Neural progenitor cell (in vitro differentiated cells): ENCODE measurements at regions not wholly inside any gene's neighbourhood (a gene's known extent, or its start where the extent isn't known, plus 50 kb on each side); places are given as distances from the start of the nearest gene placed in this dataset.

Experiments used
- DNase-seq: peaks from one replicate; pipeline ENCODE4 v3.0.0-alpha.2; 2016; ENCODE audit warnings: low spot score
- H2AFZ ChIP-seq: fragments of 200-600 bp; sonication (generic); replicated peaks from 2 replicates; pipeline ENCODE4 v1.6.1; 2016; ENCODE audit warnings: antibody characterized with exemption
- H3F3A ChIP-seq: fragments of 200-600 bp; sonication (generic); 2 replicates; pipeline ENCODE4 v1.6.1; 2016; ENCODE audit warnings: antibody characterized with exemption, low read depth
- H3K27ac ChIP-seq: fragments of 200-600 bp; sonication (generic); 2 replicates; pipeline ENCODE4 v1.5.1; 2016; ENCODE audit warnings: mild to moderate bottlenecking
- H3K27me3 ChIP-seq: fragments of 200-600 bp; sonication (generic); 2 replicates; pipeline ENCODE4 v1.6.1; 2016; ENCODE audit warnings: mild to moderate bottlenecking, moderate library complexity
- H3K36me3 ChIP-seq: fragments of 200-600 bp; sonication (generic); 2 replicates; pipeline ENCODE4 v1.5.1; 2016
- H3K4me1 ChIP-seq: fragments of 200-600 bp; sonication (generic); 2 replicates; pipeline ENCODE4 v1.6.1; 2016; ENCODE audit warnings: mixed run types
- H3K4me2 ChIP-seq: fragments of 200-600 bp; sonication (generic); 2 replicates; pipeline ENCODE4 v1.6.1; 2016
- H3K4me3 ChIP-seq: fragments of 200-600 bp; sonication (generic); 2 replicates; pipeline ENCODE4 v1.5.1; 2016
- H3K79me2 ChIP-seq: fragments of 200-600 bp; sonication (generic); 2 replicates; pipeline ENCODE4 v1.6.1; 2016; ENCODE audit warnings: low read depth
- H3K9ac ChIP-seq: fragments of 200-600 bp; sonication (generic); 2 replicates; pipeline ENCODE4 v1.6.1; 2016
- H3K9me3 ChIP-seq: fragments of 200-600 bp; sonication (generic); 2 replicates; pipeline ENCODE4 v1.5.1; 2016; ENCODE audit warnings: low read depth
- H4K20me1 ChIP-seq: fragments of 200-600 bp; sonication (generic); 2 replicates; pipeline ENCODE4 v1.6.1; 2016; ENCODE audit warnings: low read depth
- H3K27ac Mint-ChIP-seq: 3 replicates; pipeline ENCODE4 v1.8.0; 2021; ENCODE audit warnings: mixed read lengths
- H3K27me3 Mint-ChIP-seq: 2 replicates; pipeline ENCODE4 v1.8.0; 2022; ENCODE audit warnings: low read depth, mild to moderate bottlenecking, inconsistent platforms, moderate library complexity, mixed read lengths; ENCODE audit not compliant: insufficient read depth
- H3K36me3 Mint-ChIP-seq: 3 replicates; pipeline ENCODE4 v1.8.0; 2021; ENCODE audit warnings: mixed read lengths
- H3K4me1 Mint-ChIP-seq: 3 replicates; pipeline ENCODE4 v1.8.0; 2021; ENCODE audit warnings: mixed read lengths
- H3K4me3 Mint-ChIP-seq: 3 replicates; pipeline ENCODE4 v1.8.0; 2021; ENCODE audit warnings: mild to moderate bottlenecking, moderate library complexity, mixed read lengths
- H3K9me3 Mint-ChIP-seq: 3 replicates; pipeline ENCODE4 v1.8.0; 2020; ENCODE audit warnings: mixed read lengths
- CTCF ChIP-seq: fragments of 200-600 bp; sonication (generic); IDR thresholded peaks from 2 replicates; pipeline ENCODE4 v1.5.1; 2017; ENCODE audit warnings: antibody characterized with exemption, mild to moderate bottlenecking
- EZH2 ChIP-seq: fragments of 200-600 bp; sonication (generic); IDR thresholded peaks from 2 replicates; pipeline ENCODE4 v1.6.1; 2017; ENCODE audit warnings: antibody characterized with exemption, mild to moderate bottlenecking, moderate library complexity
- EZH2phosphoT487 ChIP-seq: fragments of 200-600 bp; sonication (generic); IDR thresholded peaks from 2 replicates; pipeline ENCODE4 v1.6.1; 2017; ENCODE audit warnings: antibody characterized with exemption

GRCh38 chr2:220664272-220665107, 907.6 kb downstream of the EPHA4 start:
- Mint-ChIP-seq H3K4me3 (no peak overlapping the region), H3K4me1 (peaks cover 2% of the 10 kb centered on the region), H3K27ac (no peak overlapping the region), H3K36me3 (no peaks in the 10 kb centered on the region), H3K27me3 (no peaks in the 10 kb centered on the region), H3K9me3 (peaks cover 4% of the 10 kb centered on the region)
- H2AFZ ChIP-seq: no peak overlapping the region
- peaks cover 3% of the 10 kb centered on the region for H3K9me3 ChIP-seq
- no peaks in the 10 kb centered on the region for H4K20me1 ChIP-seq
- no peak overlapping the region for H3K27ac ChIP-seq
- no peaks in the 10 kb centered on the region for H3K27me3 ChIP-seq
- H3K9ac ChIP-seq: no peak overlapping the region
- DNase-seq: no peak
- peaks cover 3% of the 10 kb centered on the region for H3F3A ChIP-seq
- H3K4me1 ChIP-seq: no peaks in the 10 kb centered on the region
- H3K36me3 ChIP-seq: no peaks in the 10 kb centered on the region
- TF ChIP-seq EZH2phosphoT487: no peak
- TF ChIP-seq CTCF: no peak
- no peak for TF ChIP-seq EZH2
- H3K4me3 ChIP-seq: no peak overlapping the region
- no peak overlapping the region for H3K4me2 ChIP-seq
- no peaks in the 10 kb centered on the region for H3K79me2 ChIP-seq

DNA sequence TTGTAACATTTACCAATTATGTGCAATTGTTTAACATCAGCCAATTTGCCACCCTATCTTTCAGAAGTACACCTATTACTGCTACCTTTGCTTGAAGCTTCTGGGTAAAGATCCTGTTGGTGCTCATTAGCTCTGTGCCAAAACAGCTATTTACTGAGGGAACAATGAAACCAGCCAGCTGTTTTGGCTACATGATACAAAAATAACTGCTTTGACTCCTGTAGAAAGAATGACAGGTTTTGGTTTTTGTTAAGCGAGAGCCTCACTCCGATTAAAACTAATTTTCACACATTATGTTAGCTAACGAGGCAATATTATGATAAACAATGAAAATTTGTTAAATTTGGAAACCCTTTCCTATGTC, 907.0 kb downstream of the EPHA4 start:
- Mint-ChIP-seq H3K27me3 (no peaks in the 10 kb centered on the region), H3K9me3 (peaks cover 8% of the 10 kb centered on the region), H3K36me3 (no peaks in the 10 kb centered on the region), H3K4me3 (no peak overlapping the region), H3K4me1 (peaks cover 2% of the 10 kb centered on the region), H3K27ac (no peak overlapping the region)
- DNase-seq: no peak
- Histone ChIP-seq H3K4me2 (no peak overlapping the region), H3K4me3 (no peak overlapping the region), H4K20me1 (no peaks in the 10 kb centered on the region), H3K36me3 (no peaks in the 10 kb centered on the region), H3K79me2 (no peaks in the 10 kb centered on the region), H3K27me3 (no peaks in the 10 kb centered on the region), H3K9me3 (peaks cover 4% of the 10 kb centered on the region), H3K9ac (no peak overlapping the region), H3F3A (peaks cover 9% of the 10 kb centered on the region), H2AFZ (no peak overlapping the region), H3K27ac (no peak overlapping the region), H3K4me1 (peaks cover under 1% of the 10 kb centered on the region)
- no peak for TF ChIP-seq EZH2phosphoT487
- TF ChIP-seq EZH2: no peak

GRCh38 chr2:220669324-220669723, 902.8 kb downstream of the EPHA4 start:
- no peak overlapping the region for H3K4me2 ChIP-seq
- peaks cover 4% of the 10 kb centered on the region for H3K9me3 ChIP-seq
- no peaks in the 10 kb centered on the region for H3K36me3 ChIP-seq
- no peak overlapping the region for H3K27ac Mint-ChIP-seq
- H4K20me1 ChIP-seq: no peaks in the 10 kb centered on the region
- H3K27ac ChIP-seq: no peak overlapping the region
- H3K27me3 Mint-ChIP-seq: no peaks in the 10 kb centered on the region
- H3F3A ChIP-seq: peaks cover 22% of the 10 kb centered on the region
- H3K9ac ChIP-seq: no peak overlapping the region
- H3K36me3 Mint-ChIP-seq: no peaks in the 10 kb centered on the region
- peaks cover 8% of the 10 kb centered on the region for H3K4me1 ChIP-seq
- no peaks in the 10 kb centered on the region for H3K27me3 ChIP-seq
- H2AFZ ChIP-seq: no peak overlapping the region
- peaks cover 6% of the 10 kb centered on the region for H3K4me1 Mint-ChIP-seq
- H3K4me3 ChIP-seq: no peak overlapping the region
- peaks cover 8% of the 10 kb centered on the region for H3K9me3 Mint-ChIP-seq
- DNase-seq: no peak
- TF ChIP-seq CTCF (no peak), EZH2 (no peak), EZH2phosphoT487 (no peak)
- no peak overlapping the region for H3K4me3 Mint-ChIP-seq
- H3K79me2 ChIP-seq: no peaks in the 10 kb centered on the region

DNA sequence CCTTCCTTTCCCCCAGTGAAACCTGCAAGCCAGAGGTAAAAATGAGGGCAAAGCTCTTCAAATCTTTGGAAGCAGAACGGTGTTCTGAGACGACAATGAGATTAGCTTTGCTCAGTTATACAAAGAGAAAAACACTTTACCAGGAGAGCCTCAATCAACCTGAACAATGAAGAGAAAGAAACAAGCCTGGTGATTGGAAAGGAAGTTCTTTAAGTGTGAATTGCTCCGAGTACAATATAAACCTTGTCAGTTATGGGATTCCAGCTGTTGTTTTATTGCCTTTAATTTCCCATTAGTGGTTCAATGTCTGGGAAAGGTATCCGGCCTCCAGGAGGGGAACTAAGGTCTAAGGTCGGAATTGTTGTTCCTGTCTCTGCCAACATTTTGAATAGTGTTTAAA, 901.6 kb downstream of the EPHA4 start:
- H3K4me1 ChIP-seq: peaks cover 8% of the 10 kb centered on the region
- H3K79me2 ChIP-seq: no peaks in the 10 kb centered on the region
- no peak overlapping the region for H3K27ac ChIP-seq
- peak; percentile 57 for DNase-seq
- TF ChIP-seq CTCF: no peak
- TF ChIP-seq EZH2: no peak
- TF ChIP-seq EZH2phosphoT487: no peak
- peak overlapping the region; percentile 1 for H3K4me2 ChIP-seq
- no peaks in the 10 kb centered on the region for H4K20me1 ChIP-seq
- Mint-ChIP-seq H3K9me3 (peaks cover 8% of the 10 kb centered on the region), H3K4me1 (peaks cover 6% of the 10 kb centered on the region), H3K27me3 (no peaks in the 10 kb centered on the region), H3K4me3 (no peak overlapping the region), H3K36me3 (no peaks in the 10 kb centered on the region), H3K27ac (no peak overlapping the region)
- no peak overlapping the region for H3K9ac ChIP-seq
- H2AFZ ChIP-seq: no peak overlapping the region
- H3K27me3 ChIP-seq: no peaks in the 10 kb centered on the region
- peaks cover 22% of the 10 kb centered on the region for H3F3A ChIP-seq
- peaks cover 4% of the 10 kb centered on the region for H3K9me3 ChIP-seq
- no peaks in the 10 kb centered on the region for H3K36me3 ChIP-seq
- H3K4me3 ChIP-seq: no peak overlapping the region
